Fibroblast of lung (primary cell): ENCODE measurements at regions not wholly inside any gene's neighbourhood (a gene's known extent, or its start where the extent isn't known, plus 50 kb on each side); places are given as distances from the start of the nearest gene placed in this dataset.

Experiments
- DNase-seq, 2 donors: peaks; one replicate each; pipeline versions ENCODE4 v3.0.0 to v3.0.0-alpha.2; 2010; ENCODE audit warnings: low read depth in 2 of 2
- H2AFZ ChIP-seq: 2 replicates; pipeline ENCODE4 v1.5.1; 2012; ENCODE audit warnings: low read length, control low read depth, inconsistent platforms
- H3K27ac ChIP-seq: 2 replicates; pipeline ENCODE4 v1.5.1; 2011; ENCODE audit warnings: low read length, control low read depth; ENCODE audit not compliant: insufficient read depth
- H3K27me3 ChIP-seq: 2 replicates; pipeline ENCODE4 v1.5.1; 2011; ENCODE audit warnings: mild to moderate bottlenecking, low read length; ENCODE audit not compliant: control insufficient read depth, insufficient read depth
- H3K36me3 ChIP-seq: 2 replicates; pipeline ENCODE4 v1.5.1; 2011; ENCODE audit warnings: low read length; ENCODE audit not compliant: control insufficient read depth, insufficient read depth
- H3K4me1 ChIP-seq: 2 replicates; pipeline ENCODE4 v1.5.1; 2011; ENCODE audit warnings: low read length; ENCODE audit not compliant: control insufficient read depth, insufficient read depth; ENCODE audit errors: extremely low read depth
- H3K4me2 ChIP-seq: 2 replicates; pipeline ENCODE4 v1.5.1; 2011; ENCODE audit warnings: low read length, control low read depth; ENCODE audit not compliant: insufficient read depth; ENCODE audit errors: extremely low read depth
- H3K4me3 ChIP-seq, 4 experiments: fragments of 200-600 bp in 1 of 4; sonication (generic) in 1 of 4; replicated peaks in 1 of 4; 2 replicates each; pipeline ENCODE4 v1.5.1; 2011 to 2016; ENCODE audit warnings: low read length in 4 of 4, low read depth in 3 of 4, mild to moderate bottlenecking in 3 of 4, control low read depth in 2 of 4, inconsistent platforms in 1 of 4, mixed read lengths in 1 of 4; ENCODE audit not compliant: insufficient read depth in 1 of 4; ENCODE audit errors: control extremely low read depth in 1 of 4
- H3K79me2 ChIP-seq: 2 replicates; pipeline ENCODE4 v1.5.1; 2012; ENCODE audit warnings: mild to moderate bottlenecking, low read length, inconsistent platforms; ENCODE audit not compliant: control insufficient read depth, insufficient read depth
- H3K9ac ChIP-seq: 2 replicates; pipeline ENCODE4 v1.5.1; 2011; ENCODE audit warnings: mild to moderate bottlenecking, low read length, control low read depth; ENCODE audit not compliant: insufficient read depth
- H3K9me3 ChIP-seq: 2 replicates; pipeline ENCODE4 v1.5.1; 2012; ENCODE audit warnings: low read depth, low read length; ENCODE audit not compliant: control insufficient read depth, insufficient read depth
- H4K20me1 ChIP-seq: 2 replicates; pipeline ENCODE4 v1.5.1; 2011; ENCODE audit warnings: low read length; ENCODE audit not compliant: control insufficient read depth, insufficient read depth; ENCODE audit errors: extremely low read depth
- EZH2 ChIP-seq: IDR thresholded peaks from 2 replicates; pipeline ENCODE4 v1.5.1; 2012; ENCODE audit warnings: low read length, control low read depth, mild to moderate bottlenecking; ENCODE audit errors: missing control alignments
- TF ChIP-seq, protein P1 (sequence below), 2 donors: IDR thresholded peaks in 1 of 2; conservative IDR thresholded peaks in 1 of 2; 1 replicate in 1 of 2; 2 replicates in 1 of 2; pipeline ENCODE4 v1.5.1; 2011 to 2012; ENCODE audit warnings: low read length in 2 of 2, control low read depth in 1 of 2, inconsistent platforms in 1 of 2, low read depth in 1 of 2, mild to moderate bottlenecking in 1 of 2

DNA sequence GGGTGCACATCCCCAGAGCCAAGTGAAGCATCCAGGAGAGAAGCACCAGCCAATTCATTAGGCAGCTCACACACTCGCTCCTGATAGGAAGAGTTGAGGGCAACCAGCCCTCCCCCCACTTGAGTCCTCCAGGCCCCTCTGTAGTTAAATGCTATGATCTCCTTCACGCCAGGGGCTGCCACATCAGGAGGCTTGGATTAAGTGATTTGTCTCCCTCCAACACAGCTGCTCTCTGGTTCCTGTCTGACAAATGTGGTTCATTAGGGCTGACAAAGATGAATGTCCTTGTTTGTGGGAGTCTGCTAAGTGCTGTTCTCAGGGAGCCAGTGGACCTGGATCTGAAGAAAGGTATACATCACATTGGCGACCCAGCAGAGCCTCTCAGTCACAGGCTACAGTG lies 94.5 kb upstream of the WSCD1 start:
- no peak overlapping the region for H3K27ac ChIP-seq
- DNase-seq, result no peak
- no peaks in the 10 kb centered on the region for H3K9me3 ChIP-seq
- no peak overlapping the region for H3K4me2 ChIP-seq
- TF ChIP-seq, protein P1, sequence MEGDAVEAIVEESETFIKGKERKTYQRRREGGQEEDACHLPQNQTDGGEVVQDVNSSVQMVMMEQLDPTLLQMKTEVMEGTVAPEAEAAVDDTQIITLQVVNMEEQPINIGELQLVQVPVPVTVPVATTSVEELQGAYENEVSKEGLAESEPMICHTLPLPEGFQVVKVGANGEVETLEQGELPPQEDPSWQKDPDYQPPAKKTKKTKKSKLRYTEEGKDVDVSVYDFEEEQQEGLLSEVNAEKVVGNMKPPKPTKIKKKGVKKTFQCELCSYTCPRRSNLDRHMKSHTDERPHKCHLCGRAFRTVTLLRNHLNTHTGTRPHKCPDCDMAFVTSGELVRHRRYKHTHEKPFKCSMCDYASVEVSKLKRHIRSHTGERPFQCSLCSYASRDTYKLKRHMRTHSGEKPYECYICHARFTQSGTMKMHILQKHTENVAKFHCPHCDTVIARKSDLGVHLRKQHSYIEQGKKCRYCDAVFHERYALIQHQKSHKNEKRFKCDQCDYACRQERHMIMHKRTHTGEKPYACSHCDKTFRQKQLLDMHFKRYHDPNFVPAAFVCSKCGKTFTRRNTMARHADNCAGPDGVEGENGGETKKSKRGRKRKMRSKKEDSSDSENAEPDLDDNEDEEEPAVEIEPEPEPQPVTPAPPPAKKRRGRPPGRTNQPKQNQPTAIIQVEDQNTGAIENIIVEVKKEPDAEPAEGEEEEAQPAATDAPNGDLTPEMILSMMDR (conservative IDR thresholded peaks at IDR 0.05 in 1 of 2, IDR thresholded peaks at IDR 0.05 in 1 of 2; ENCODE audit: low read depth in 1 of 2, low read length in 2 of 2), result no peak
- TF ChIP-seq EZH2, result no peak
- no peak overlapping the region for H3K4me3 ChIP-seq
- no peaks in the 10 kb centered on the region for H4K20me1 ChIP-seq
- H3K4me1 ChIP-seq, result no peaks in the 10 kb centered on the region
- no peaks in the 10 kb centered on the region for H3K27me3 ChIP-seq
- H3K9ac ChIP-seq, result no peak overlapping the region
- no peak overlapping the region for H2AFZ ChIP-seq
- H3K36me3 ChIP-seq, result no peaks in the 10 kb centered on the region
- no peaks in the 10 kb centered on the region for H3K79me2 ChIP-seq

DNA sequence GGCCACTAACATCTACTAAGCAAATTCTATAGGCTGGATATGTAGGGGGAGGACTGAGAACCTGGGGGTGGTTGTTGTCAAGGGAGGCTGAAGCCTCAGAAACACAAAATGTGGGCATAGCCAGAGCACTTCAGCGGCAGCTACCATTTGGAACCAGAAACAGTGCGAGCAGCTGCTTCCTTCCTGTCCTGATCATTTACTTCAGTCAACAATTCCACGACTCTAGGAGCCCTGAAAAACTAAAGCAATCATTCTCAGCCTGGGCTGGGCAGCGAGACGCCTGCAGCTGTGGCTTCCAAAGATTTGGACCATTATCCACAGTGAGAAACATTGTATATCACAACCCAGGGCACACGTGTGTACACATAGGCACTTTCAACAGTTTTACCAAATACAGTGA lies 93.9 kb upstream of the WSCD1 start:
- Histone ChIP-seq H3K27ac (no peak overlapping the region), H2AFZ (no peak overlapping the region)

DNA sequence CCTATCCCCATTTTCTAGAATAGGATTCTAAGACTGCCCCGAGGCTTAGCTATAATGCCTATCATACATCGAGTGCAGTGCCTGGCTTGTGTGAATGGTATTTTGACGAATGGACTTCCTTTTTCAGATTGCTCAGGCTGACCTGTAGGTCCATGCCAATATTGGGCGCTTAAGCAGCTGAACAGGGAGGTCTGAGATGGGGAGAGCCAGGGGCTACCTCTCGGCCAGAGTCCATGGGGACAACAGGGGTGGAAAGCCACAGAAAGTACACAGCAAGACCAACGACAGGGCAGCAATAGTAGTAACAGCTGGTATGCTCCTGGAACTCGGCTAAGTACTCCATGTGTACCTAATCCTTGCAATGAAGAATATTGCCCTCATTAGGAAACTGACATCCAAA lies 91.7 kb upstream of the WSCD1 start:
- Histone ChIP-seq H3K9ac (no peak overlapping the region), H3K4me2 (no peak overlapping the region), H2AFZ (no peak overlapping the region)

More for the DNA sequence above, 93.9 kb upstream of the WSCD1 start:
- H3K9me3 ChIP-seq, result no peaks in the 10 kb centered on the region
- H3K4me1 ChIP-seq, result no peaks in the 10 kb centered on the region
- DNase-seq, result no peak
- no peaks in the 10 kb centered on the region for H3K27me3 ChIP-seq
- no peaks in the 10 kb centered on the region for H4K20me1 ChIP-seq
- TF ChIP-seq, protein P1 (conservative IDR thresholded peaks at IDR 0.05 in 1 of 2, IDR thresholded peaks at IDR 0.05 in 1 of 2; ENCODE audit: low read depth in 1 of 2, low read length in 2 of 2), result no peak
- no peak for TF ChIP-seq EZH2
- no peaks in the 10 kb centered on the region for H3K36me3 ChIP-seq
- H3K4me3 ChIP-seq, result no peak overlapping the region
- no peak overlapping the region for H3K9ac ChIP-seq
- H3K79me2 ChIP-seq, result no peaks in the 10 kb centered on the region
- H3K4me2 ChIP-seq, result no peak overlapping the region

More for the DNA sequence above, 91.7 kb upstream of the WSCD1 start:
- Histone ChIP-seq H3K79me2 (no peaks in the 10 kb centered on the region), H3K9me3 (no peaks in the 10 kb centered on the region), H3K4me3 (no peak overlapping the region), H3K27me3 (no peaks in the 10 kb centered on the region), H3K36me3 (no peaks in the 10 kb centered on the region), H3K4me1 (no peaks in the 10 kb centered on the region), H3K27ac (no peak overlapping the region), H4K20me1 (no peaks in the 10 kb centered on the region)
- no peak for DNase-seq
- no peak for TF ChIP-seq EZH2
- TF ChIP-seq, protein P1 (conservative IDR thresholded peaks at IDR 0.05 in 1 of 2, IDR thresholded peaks at IDR 0.05 in 1 of 2; ENCODE audit: low read depth in 1 of 2, low read length in 2 of 2), result no peak
